ENCODE measurements at regions not wholly inside any gene's neighbourhood (a gene's known extent, or its start where the extent isn't known, plus 50 kb on each side); places are given as distances from the start of the nearest gene placed in this dataset.
"Not testable (repeated sequence)": the region's sequence is repeated elsewhere in the genome, so short reads cannot be mapped to it uniquely, and the experiment has no call there.

GRCh38 chr22:49391436-49391835 is 436.2 kb downstream of the BRD1 start (continued):
- TF ChIP-seq, protein P1, sequence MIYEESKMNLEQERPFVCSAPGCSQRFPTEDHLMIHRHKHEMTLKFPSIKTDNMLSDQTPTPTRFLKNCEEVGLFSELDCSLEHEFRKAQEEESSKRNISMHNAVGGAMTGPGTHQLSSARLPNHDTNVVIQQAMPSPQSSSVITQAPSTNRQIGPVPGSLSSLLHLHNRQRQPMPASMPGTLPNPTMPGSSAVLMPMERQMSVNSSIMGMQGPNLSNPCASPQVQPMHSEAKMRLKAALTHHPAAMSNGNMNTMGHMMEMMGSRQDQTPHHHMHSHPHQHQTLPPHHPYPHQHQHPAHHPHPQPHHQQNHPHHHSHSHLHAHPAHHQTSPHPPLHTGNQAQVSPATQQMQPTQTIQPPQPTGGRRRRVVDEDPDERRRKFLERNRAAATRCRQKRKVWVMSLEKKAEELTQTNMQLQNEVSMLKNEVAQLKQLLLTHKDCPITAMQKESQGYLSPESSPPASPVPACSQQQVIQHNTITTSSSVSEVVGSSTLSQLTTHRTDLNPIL (CRISPR knock-in tag; IDR thresholded peaks at IDR 0.05; ENCODE audit: low read depth): no peak
- no peak for TF ChIP-seq CSDC2 (CRISPR knock-in tag; IDR thresholded peaks at IDR 0.05)

GRCh38 chr22:49390954-49391353 is 436.7 kb downstream of the BRD1 start:
- no peak for ATAC-seq

DNA sequence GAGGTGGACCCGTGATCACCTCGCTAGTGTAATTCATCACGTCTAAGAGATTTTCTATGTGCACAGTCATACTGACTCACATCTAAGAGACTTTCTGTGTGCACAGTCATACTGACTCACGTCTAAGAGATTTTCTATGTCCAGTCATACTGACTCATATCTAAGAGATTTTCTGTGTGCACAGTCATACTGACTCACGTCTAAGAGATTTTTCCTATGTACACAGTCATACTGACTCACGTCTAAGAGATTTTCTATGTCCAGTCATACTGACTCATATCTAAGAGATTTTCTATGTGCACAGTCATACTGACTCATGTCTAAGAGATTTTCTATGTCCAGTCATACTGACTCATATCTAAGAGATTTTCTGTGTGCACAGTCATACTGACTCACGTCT is 443.8 kb downstream of the BRD1 start:
- not testable (repeated sequence) for ATAC-seq

More at GRCh38 chr22:49390954-49391353, 436.7 kb downstream of the BRD1 start:
- TF ChIP-seq ZNF70 (CRISPR knock-in tag; IDR thresholded peaks at IDR 0.05) (no peak), ZNF565 (CRISPR knock-in tag; conservative IDR thresholded peaks at IDR 0.05; ENCODE audit: low read depth) (no peak)

DNA sequence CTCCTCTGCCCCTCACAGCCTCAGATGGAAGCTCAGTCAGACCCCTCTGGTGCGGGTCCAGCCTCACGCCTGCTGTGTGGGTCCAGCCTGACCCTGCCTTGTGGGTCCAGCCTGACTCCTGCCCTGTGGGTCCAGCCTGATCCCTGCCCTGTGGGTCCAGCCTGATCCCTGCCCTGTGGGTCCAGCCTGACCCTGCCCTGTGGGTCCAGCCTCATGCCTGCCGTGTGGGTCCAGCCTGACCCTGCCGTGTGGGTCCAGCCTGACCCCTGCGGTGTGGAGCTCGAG is 445.3 kb downstream of the BRD1 start:
- ATAC-seq: no peak
- TF ChIP-seq CSDC2 (CRISPR knock-in tag; IDR thresholded peaks at IDR 0.05) (no peak), ESRRG (CRISPR knock-in tag; IDR thresholded peaks at IDR 0.05) (no peak), RARB (CRISPR knock-in tag; IDR thresholded peaks at IDR 0.05) (no peak), ZFP30 (CRISPR knock-in tag; IDR thresholded peaks at IDR 0.05) (no peak), POU6F1 (CRISPR knock-in tag; IDR thresholded peaks at IDR 0.05; ENCODE audit: borderline replicate concordance, low read depth) (no peak), ISL1 (CRISPR knock-in tag; IDR thresholded peaks at IDR 0.05) (no peak), ZNF70 (CRISPR knock-in tag; IDR thresholded peaks at IDR 0.05) (no peak), SNAI2 (CRISPR knock-in tag; IDR thresholded peaks at IDR 0.05) (no peak)
- TF ChIP-seq, protein P1 (CRISPR knock-in tag; IDR thresholded peaks at IDR 0.05; ENCODE audit: low read depth): no peak
- TF ChIP-seq, protein P2, sequence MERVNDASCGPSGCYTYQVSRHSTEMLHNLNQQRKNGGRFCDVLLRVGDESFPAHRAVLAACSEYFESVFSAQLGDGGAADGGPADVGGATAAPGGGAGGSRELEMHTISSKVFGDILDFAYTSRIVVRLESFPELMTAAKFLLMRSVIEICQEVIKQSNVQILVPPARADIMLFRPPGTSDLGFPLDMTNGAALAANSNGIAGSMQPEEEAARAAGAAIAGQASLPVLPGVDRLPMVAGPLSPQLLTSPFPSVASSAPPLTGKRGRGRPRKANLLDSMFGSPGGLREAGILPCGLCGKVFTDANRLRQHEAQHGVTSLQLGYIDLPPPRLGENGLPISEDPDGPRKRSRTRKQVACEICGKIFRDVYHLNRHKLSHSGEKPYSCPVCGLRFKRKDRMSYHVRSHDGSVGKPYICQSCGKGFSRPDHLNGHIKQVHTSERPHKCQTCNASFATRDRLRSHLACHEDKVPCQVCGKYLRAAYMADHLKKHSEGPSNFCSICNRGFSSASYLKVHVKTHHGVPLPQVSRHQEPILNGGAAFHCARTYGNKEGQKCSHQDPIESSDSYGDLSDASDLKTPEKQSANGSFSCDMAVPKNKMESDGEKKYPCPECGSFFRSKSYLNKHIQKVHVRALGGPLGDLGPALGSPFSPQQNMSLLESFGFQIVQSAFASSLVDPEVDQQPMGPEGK (CRISPR knock-in tag; IDR thresholded peaks at IDR 0.05; ENCODE audit: borderline replicate concordance): no peak
- TF ChIP-seq, protein P3, sequence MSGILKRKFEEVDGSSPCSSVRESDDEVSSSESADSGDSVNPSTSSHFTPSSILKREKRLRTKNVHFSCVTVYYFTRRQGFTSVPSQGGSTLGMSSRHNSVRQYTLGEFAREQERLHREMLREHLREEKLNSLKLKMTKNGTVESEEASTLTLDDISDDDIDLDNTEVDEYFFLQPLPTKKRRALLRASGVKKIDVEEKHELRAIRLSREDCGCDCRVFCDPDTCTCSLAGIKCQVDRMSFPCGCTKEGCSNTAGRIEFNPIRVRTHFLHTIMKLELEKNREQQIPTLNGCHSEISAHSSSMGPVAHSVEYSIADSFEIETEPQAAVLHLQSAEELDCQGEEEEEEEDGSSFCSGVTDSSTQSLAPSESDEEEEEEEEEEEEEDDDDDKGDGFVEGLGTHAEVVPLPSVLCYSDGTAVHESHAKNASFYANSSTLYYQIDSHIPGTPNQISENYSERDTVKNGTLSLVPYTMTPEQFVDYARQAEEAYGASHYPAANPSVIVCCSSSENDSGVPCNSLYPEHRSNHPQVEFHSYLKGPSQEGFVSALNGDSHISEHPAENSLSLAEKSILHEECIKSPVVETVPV (CRISPR knock-in tag; IDR thresholded peaks at IDR 0.05): no peak

DNA sequence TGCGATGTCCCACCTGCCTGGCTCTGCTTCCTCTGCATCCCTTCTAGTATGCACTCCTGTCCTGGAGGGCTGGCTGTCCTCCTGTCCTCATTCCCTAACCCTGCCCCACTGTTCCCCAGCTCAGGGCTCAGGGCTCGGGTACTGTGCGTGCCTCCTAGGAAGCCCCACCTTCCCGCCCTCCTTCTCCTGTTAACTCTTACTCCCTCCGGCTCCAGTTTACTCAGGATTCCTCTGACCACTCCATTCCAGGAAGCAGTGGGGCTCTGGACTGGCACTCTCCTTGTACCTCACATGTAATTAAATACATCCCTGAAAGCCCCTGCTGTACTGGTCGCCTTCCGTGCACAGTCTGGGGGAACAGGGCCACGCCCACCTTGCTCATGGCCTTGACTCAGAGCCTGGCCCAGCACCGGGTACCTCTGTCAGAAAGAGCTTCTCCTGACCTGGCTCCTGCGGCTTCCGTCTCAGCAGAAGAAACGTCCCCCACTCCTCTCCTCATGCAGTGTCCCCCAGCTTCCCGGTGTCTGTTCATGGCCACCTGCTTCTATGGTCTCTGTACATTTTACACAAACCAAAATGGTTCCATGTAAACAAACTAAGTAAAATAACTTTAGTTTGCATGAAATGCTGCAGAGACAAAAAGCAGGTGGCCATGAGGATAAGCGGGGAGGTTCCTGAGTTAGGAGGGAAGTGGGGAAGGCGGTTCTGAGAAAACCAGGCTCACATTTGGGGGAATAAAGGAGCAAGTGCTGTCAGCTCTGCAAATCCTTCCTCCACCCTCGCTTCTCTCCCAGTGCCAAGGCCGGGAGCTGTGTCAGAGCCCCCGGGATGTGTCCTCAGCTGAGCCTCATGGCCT is 445.9 kb downstream of the BRD1 start:
- TF ChIP-seq CSDC2 (CRISPR knock-in tag; IDR thresholded peaks at IDR 0.05) (no peak), ARNTL (CRISPR knock-in tag; IDR thresholded peaks at IDR 0.05; ENCODE audit: borderline replicate concordance, low read depth) (no peak), BACH2 (CRISPR knock-in tag; IDR thresholded peaks at IDR 0.05; ENCODE audit: borderline replicate concordance) (no peak), TOX (CRISPR knock-in tag; IDR thresholded peaks at IDR 0.05; ENCODE audit: borderline replicate concordance) (no peak), ZFP3 (CRISPR knock-in tag; IDR thresholded peaks at IDR 0.05) (no peak), ESRRG (CRISPR knock-in tag; IDR thresholded peaks at IDR 0.05) (no peak), ZNF70 (CRISPR knock-in tag; IDR thresholded peaks at IDR 0.05) (no peak), OSR1 (CRISPR knock-in tag; IDR thresholded peaks at IDR 0.05) (no peak), ZC3H10 (CRISPR knock-in tag; IDR thresholded peaks at IDR 0.05) (no peak), GLIS3 (CRISPR knock-in tag; IDR thresholded peaks at IDR 0.05) (no peak), ZFP30 (CRISPR knock-in tag; IDR thresholded peaks at IDR 0.05) (no peak), SNAI2 (CRISPR knock-in tag; IDR thresholded peaks at IDR 0.05) (no peak), TCF4 (CRISPR knock-in tag; IDR thresholded peaks at IDR 0.05; ENCODE audit: borderline replicate concordance) (no peak), POU6F1 (CRISPR knock-in tag; IDR thresholded peaks at IDR 0.05; ENCODE audit: borderline replicate concordance, low read depth) (no peak)
- TF ChIP-seq, protein P2 (CRISPR knock-in tag; IDR thresholded peaks at IDR 0.05; ENCODE audit: borderline replicate concordance): no peak
- TF ChIP-seq, protein P1 (CRISPR knock-in tag; IDR thresholded peaks at IDR 0.05; ENCODE audit: low read depth): no peak
- ATAC-seq: no peak

Measured in SK-N-SH treated with all-trans-retinoic acid at 6 μM for 48 hours (cell line).